ENCODE measurements at regions not wholly inside any gene's neighbourhood (a gene's known extent, or its start where the extent isn't known, plus 50 kb on each side); places are given as distances from the start of the nearest gene placed in this dataset.
A peak's percentile ranks its signal among the peaks of the same experiment; 100 is the strongest.

DNA sequence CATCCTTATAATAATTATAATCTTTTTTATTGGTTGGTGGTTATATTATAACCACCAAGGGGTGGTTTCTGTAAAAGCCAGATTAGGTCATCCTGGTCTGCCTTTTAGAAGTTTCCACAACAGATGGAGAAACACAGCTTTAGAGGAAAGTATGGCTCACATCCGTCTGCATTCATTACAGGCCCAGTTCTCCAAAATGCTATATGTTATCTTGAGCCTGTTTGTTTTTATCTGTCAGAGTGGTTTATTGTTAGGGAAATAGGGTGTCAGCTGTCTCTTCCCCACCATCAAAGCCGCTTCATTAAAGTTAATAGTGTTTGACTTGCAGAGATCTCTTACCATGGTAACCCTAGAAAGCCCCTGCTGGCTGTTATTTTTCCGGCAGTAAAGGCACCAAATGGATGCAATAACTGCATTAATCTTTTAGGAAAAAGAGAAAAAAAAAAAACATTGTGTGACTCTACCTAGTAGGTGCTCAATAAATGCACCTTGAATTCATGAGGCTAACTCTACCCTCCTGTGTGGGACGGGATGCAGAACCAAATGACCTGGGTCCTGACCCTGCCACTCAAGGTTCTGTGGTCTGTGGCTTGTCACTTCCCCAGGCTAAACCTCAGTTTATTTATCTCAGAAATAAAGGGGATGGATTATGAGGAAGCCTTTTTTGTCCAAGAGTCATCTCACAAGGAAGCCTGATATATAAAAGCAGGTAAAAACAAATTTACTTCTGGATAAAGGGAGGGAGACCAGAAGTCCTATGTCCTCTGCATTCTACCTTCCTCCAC lies 118.3 kb downstream of the WT1 start:
- no peak for DNase-seq (ENCODE audit: low spot score)

DNA sequence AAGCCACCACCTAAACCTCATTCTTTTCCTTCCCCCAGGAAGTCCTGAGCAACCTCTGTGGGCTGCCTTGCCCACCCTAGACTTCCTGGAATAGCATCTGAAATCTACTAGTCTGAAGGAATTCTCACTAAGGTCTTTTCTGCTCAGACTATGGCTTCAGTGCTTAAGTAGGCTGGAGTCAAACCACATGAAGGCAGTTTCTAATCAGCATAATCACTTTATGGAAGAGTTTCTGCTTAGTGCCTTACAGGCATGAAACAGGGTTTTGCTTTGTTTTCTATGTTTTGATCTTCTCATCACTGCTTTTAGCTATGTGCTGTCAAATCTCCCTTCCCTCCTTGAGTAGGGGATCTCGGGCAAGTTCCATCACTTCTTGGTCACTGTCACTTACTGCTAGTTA lies 117.7 kb downstream of the WT1 start:
- DNase-seq (ENCODE audit: low spot score) = no peak

DNA sequence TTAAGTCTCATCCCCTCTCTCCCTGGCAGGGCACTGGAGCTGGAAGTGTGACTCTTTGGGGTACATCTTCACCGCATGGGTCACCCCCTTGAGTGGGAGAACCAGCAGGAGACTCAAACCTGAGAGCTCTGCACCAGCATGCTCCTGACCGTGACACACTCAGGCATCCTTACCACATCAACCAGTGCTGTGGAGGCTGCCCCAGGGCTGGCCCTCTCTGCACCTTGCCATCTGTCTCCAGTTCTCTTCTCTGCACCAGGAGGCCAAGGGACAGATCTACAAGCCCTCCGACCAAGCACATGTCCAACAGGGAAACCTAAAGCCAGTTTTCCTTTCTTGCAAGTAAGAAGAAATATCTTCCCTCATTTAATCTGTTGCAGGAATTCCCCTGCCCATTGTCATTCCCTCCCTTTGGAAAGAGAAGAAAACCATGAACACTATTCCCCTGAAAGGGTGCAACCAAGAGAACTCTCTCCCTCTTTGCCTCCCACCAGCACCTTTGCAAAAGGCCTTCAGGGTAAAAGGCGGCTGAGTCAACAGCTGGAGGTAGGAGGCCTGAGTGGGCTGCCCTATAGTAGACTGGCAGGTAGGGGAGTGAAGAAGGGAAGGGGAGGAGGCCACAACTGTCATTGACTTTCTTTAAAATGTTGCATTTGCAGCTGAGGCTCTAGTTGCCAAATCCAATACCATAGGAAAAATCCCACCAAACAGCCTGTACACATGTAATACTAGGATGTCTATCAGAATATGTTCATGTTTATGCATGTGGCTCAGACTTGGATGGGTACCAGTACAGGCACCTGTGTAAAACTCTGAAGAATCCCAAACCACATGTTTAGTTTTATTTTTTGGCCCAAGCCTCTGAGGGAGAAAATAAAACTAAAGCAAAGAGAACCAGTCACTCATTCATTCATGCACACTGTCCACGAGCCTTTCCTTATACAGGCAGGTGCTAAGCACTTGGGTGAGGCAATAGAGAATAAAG lies 117.0 kb downstream of the WT1 start:
- no peak for DNase-seq (ENCODE audit: low spot score)

DNA sequence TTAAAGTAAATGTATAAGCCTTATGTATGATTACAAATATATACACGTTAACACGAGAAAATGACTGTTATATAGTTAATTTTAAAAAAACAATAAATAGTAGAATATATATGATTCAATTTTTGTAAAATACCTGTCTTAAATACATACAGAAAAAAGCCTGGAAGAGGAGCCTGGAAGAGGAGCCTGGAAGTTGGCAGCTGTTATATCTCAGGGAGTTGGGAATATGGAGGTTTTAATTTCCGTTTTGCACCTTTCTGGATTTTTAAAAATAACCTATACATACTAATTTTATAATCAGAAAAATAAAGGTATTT lies 111.6 kb downstream of the WT1 start:
- no peak for DNase-seq (ENCODE audit: low spot score)

DNA sequence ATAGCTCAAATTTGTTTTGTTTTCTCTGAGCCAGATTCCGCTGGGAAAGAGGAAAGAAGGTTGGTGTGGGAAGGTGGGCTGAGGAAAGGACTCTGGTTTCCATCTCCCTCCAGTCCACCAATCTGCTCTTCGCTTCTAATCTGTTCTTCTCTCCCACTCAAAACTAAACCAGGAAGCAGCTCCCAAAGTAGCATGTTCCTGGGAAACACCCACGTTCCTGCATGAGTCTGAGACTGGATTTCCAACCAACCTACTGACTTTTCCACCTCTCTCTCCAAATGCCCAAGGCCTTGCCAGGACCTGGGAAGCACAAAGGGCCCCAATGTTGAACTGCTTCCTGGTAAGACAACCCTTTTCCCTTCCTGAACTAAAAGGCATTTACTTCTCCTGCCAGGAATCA lies 110.2 kb downstream of the WT1 start:
- DNase-seq (ENCODE audit: low spot score) = no peak

DNA sequence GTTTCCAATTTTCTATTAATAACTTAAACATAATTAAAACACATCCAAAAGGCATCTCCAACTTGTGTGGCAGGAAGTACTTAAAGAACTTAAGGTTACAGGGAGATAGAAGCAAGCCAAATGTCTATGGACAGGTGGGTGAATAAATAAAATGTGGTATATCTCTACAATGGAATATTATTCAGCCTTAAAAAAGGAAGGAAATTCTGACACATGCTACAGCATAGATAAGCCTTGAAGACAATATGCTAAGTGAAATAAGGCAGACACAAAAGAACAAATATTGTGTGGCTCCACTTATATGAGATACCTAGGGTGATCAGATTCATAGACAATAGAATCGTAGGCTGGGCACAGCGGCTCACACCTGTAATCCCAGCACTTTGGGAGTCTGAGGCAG lies 109.6 kb downstream of the WT1 start:
- DNase-seq (ENCODE audit: low spot score) = no peak

DNA sequence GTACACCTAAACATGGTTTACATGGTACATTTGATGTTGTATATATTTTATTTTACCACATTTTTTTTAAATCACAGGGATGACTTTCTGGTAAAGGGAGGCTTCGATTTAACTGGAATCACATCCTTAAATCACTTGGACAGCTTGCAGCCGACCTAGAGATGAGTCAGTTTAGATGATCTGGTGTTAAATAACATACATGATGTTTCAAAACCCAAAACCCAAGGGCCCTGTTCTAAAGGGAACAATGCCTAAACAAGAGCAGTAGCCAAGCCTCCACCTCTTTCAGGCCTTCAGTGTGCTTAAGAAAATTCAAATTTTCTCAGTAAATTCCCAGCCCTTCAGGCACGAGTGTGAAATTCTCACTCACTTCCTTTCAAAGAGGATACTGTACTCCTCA lies 108.8 kb downstream of the WT1 start:
- no peak for DNase-seq (ENCODE audit: low spot score)

DNA sequence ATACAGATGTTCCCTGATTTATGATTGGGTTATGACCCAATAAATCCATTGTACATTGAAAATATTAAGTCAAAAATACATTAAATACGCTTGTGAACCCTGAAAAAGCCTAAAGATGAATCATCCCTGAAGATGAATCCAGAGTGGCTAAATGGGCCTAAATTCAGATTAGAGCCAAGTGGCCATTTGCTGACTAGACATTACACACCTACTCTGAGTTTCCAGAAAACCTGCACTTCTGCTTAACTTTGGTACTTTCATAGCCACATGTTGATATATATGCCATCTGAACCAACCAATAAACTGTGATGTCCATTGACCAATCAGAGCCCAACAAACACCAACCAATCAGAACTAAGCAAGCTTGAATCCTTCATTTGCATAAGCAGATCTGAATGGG lies 106.9 kb downstream of the WT1 start:
- no peak for DNase-seq (ENCODE audit: low spot score)

DNA sequence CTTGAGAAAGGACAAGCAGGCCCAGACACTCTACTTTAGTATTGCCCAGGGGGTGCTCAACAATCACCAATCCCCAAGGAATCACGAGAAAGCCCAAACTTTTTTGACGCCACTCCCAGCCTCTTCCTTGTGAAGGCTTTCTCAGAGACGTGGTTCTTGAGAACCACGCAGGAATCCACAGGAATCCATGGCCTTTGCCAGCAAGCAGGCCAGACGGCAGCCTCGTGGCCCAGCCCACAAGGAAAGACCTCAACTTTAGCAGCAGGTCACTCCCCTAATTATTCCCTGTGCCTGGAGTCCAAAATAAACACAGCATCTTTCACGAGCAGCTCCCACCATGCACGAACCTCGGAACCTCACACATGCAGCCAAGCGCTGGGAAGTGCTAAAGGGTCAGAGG lies 104.2 kb downstream of the WT1 start:
- no peak for DNase-seq (ENCODE audit: low spot score)

DNA sequence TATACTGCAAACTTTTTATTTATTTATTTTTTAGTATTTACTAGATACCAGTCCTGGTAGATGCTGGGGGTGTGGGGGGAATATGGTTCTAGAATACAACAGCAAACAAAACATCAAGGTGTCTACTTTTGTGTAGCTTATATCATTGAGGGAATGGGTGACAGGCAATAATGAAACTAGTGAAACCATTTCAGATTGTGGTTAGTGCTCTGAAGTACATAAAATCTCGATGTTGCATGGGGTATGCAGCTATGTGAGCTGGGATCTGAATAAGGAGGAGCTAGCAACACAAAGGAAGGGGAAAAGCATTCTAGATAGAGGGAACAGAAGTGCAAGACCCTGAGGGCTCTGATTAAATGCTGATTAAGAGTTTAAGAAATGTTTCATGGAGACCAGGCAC lies 103.5 kb downstream of the WT1 start:
- no peak for DNase-seq (ENCODE audit: low spot score)

DNA sequence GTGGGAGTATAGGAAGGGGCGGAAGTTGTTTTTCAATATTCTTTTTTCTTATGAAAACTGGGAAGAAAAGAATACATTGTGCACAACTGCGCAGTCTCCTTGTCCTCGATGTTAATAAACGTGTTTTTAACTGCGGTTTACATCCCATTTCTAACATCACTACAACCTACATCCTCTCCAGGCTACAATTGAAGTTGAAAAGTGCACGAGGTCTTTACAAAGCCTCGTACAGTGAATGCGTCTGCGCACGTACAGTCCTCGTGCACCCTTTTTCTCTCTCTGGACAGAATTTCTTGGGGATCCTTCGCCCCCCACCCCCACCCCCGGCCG lies 102.4 kb downstream of the WT1 start:
- no peak for DNase-seq (ENCODE audit: low spot score)

DNA sequence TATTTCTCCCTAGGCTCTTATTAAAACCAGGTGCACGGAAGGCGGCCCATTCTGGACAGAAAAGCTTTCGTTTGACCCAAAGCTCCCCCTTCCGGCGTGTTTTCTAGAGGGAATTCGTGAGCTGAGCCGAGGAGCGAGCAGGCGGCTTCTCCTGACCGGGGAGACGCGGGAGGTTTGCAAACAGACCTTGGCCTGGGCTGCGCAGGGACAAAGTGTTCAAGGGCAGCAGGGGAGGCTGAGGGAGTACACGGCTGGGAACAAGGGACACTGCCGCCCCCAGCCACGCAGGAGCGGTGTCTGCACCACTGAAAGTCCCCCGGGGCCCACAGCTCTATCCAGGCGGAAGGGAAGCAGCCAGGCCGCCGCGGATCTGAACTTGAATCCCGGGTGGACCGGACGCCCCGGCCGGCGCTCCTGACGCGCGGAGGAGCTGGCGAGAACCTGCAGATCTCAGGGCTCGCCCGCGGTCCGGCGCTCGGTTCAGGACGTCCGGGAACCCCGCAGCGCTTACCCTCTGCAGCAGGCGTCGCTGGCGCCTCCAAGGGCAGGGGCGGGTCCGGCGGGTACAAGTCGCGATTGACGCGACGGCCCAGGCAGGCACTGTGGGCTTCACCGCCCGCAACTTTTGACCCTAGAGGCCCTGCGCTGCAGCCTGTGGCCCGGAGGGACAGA lies 101.9 kb downstream of the WT1 start:
- peak; percentile 54 for DNase-seq (ENCODE audit: low spot score)

DNA sequence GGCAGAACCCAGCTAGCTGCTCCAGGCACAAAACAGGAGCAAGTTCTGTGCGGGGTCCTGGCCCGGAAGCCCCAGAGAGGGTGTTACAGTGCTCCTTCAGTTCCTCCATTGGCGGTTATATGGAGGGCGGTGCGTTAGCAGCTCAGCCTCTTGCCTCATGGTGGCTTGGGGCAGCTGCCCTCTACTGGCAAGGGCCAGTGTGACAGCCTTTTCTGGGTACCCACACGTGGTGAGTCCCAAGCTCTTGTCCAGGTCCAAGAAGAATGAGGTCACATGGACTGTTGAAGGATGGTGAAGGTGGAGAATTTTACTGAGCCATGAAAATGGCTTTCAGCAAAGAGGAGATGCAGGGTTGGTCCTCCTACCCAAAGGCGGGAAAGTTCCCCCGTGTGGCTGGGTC lies 100.5 kb downstream of the WT1 start:
- DNase-seq (ENCODE audit: low spot score) = peak; percentile 49
